Endothelial cell of umbilical vein (primary cell): ENCODE measurements at regions not wholly inside any gene's neighbourhood (a gene's known extent, or its start where the extent isn't known, plus 50 kb on each side); places are given as distances from the start of the nearest gene placed in this dataset.

Experiments
- BruUV-seq: library from RNA; stranded (reverse); fragments of 400-500 nt; replicated peaks from 2 replicates; lab custom pipeline; 2021; lab: Mats Ljungman, UMichigan
- CTCF ChIA-PET: fragments of 300-600, 350-600 bp; sonication (Branson Sonifier 250); formaldehyde crosslinking; loops from one replicate; lab custom pipeline; 2021; ENCODE audit warnings: antibody characterized with exemption, inconsistent platforms; lab: Charles Lee
- POLR2A ChIA-PET: fragments of 300-600, 350-600 bp; sonication (Branson Sonifier 250); formaldehyde crosslinking; loops from one replicate; lab custom pipeline; 2021; ENCODE audit warnings: antibody characterized with exemption, inconsistent platforms; lab: Charles Lee
- DNase-seq: peaks from one replicate; pipeline ENCODE4 v3.0.0-alpha.2; 2011; ENCODE audit warnings: low read depth, low spot score
- FAIRE-seq: peaks from 2 replicates; lab custom pipeline; 2011; peaks lifted over from hg19 to GRCh38; lab: Jason Lieb, UNC
- H2AFZ ChIP-seq: 2 replicates; pipeline ENCODE4 v1.6.0; 2012; ENCODE audit warnings: low read depth, low read length, control low read depth, inconsistent platforms
- H3K27ac ChIP-seq: 2 replicates; pipeline ENCODE4 v1.5.1; 2011; ENCODE audit warnings: low read depth, mild to moderate bottlenecking, control low read depth, low read length, moderate library complexity; ENCODE audit not compliant: insufficient read depth
- H3K27me3 ChIP-seq, 2 experiments: 2 replicates each; pipeline versions ENCODE4 v1.6.0 to v1.6.1; 2011; ENCODE audit warnings: low read length in 2 of 2, mixed read lengths in 1 of 2; ENCODE audit not compliant: control insufficient read depth in 2 of 2, insufficient read depth in 2 of 2
- H3K36me3 ChIP-seq, 2 experiments: 2 replicates in 1 of 2; 3 replicates in 1 of 2; pipeline ENCODE4 v1.5.1; 2011; ENCODE audit warnings: low read length in 2 of 2, mild to moderate bottlenecking in 1 of 2, moderate library complexity in 1 of 2; ENCODE audit not compliant: control insufficient read depth in 2 of 2, insufficient read depth in 2 of 2; ENCODE audit errors: extremely low read depth in 1 of 2
- H3K4me1 ChIP-seq: 3 replicates; pipeline ENCODE4 v1.5.1; 2011; ENCODE audit warnings: mild to moderate bottlenecking, low read length; ENCODE audit not compliant: control insufficient read depth, insufficient read depth; ENCODE audit errors: extremely low read depth
- H3K4me2 ChIP-seq: 2 replicates; pipeline ENCODE4 v1.6.1; 2011; ENCODE audit warnings: low read length, control low read depth, mixed read lengths; ENCODE audit not compliant: insufficient read depth
- H3K4me3 ChIP-seq, 3 experiments: fragments of 200-600 bp in 1 of 3; sonication (generic), shearing (Covaris generic) in 1 of 3; replicated peaks in 1 of 3; 2 replicates each; pipeline ENCODE4 v1.5.1; 2011 to 2016; ENCODE audit warnings: control low read depth in 3 of 3, low read length in 3 of 3, mild to moderate bottlenecking in 2 of 3, inconsistent platforms in 1 of 3, low read depth in 1 of 3, moderate library complexity in 1 of 3; ENCODE audit not compliant: insufficient read depth in 1 of 3
- H3K79me2 ChIP-seq: 2 replicates; pipeline ENCODE4 v1.6.0; 2012; ENCODE audit warnings: low read length, inconsistent platforms; ENCODE audit not compliant: control insufficient read depth, insufficient read depth
- H3K9ac ChIP-seq: replicated peaks from 2 replicates; pipeline ENCODE3; 2011; ENCODE audit warnings: low read length, control low read depth; ENCODE audit not compliant: insufficient read depth; ENCODE audit errors: extremely low read depth
- H3K9me1 ChIP-seq: replicated peaks from 3 replicates; pipeline ENCODE4 v1.6.0; 2011; ENCODE audit warnings: mild to moderate bottlenecking, low read length; ENCODE audit not compliant: control insufficient read depth, insufficient read depth; ENCODE audit errors: extremely low read depth
- H3K9me3 ChIP-seq: replicated peaks from 2 replicates; pipeline ENCODE4 v1.5.1; 2012; ENCODE audit warnings: low read length, inconsistent platforms; ENCODE audit not compliant: control insufficient read depth, insufficient read depth
- H4K20me1 ChIP-seq: replicated peaks from 2 replicates; pipeline ENCODE3; 2011; ENCODE audit warnings: mild to moderate bottlenecking, low read length; ENCODE audit not compliant: control insufficient read depth, insufficient read depth; ENCODE audit errors: extremely low read depth
- EZH2 ChIP-seq: IDR thresholded peaks from 2 replicates; pipeline ENCODE4 v1.6.1; 2012; ENCODE audit warnings: borderline replicate concordance, low read depth, mild to moderate bottlenecking, moderate library complexity, low read length, inconsistent platforms; ENCODE audit not compliant: severe bottlenecking
- FOS ChIP-seq: IDR thresholded peaks from 2 replicates; pipeline ENCODE4 v1.6.1; 2011; ENCODE audit warnings: mild to moderate bottlenecking, low read length, moderate library complexity, borderline replicate concordance; ENCODE audit not compliant: insufficient read depth
- GATA2 ChIP-seq: IDR thresholded peaks from 2 replicates; pipeline ENCODE4 v1.7.0; 2011; ENCODE audit warnings: low read depth, mild to moderate bottlenecking, moderate library complexity, mixed read lengths, low read length; ENCODE audit not compliant: insufficient read length, insufficient read depth
- JUN ChIP-seq: IDR thresholded peaks from 2 replicates; pipeline ENCODE4 v1.6.1; 2011; ENCODE audit warnings: borderline replicate concordance, low read depth; ENCODE audit not compliant: insufficient read length, insufficient read depth
- MYC ChIP-seq: IDR thresholded peaks from one replicate; pipeline ENCODE4 v1.6.1; 2011; ENCODE audit warnings: mild to moderate bottlenecking, low read depth, low read length
- POLR2A ChIP-seq: IDR thresholded peaks from 2 replicates; pipeline ENCODE4 v1.6.1; 2012; ENCODE audit warnings: low read depth, mild to moderate bottlenecking, control low read depth, low read length
- POLR2AphosphoS5 ChIP-seq: IDR thresholded peaks from 2 replicates; pipeline ENCODE4 v1.6.1; 2012; ENCODE audit warnings: low read depth, mild to moderate bottlenecking, control low read depth, low read length, moderate library complexity; ENCODE audit not compliant: insufficient read depth
- dilution Hi-C: fragments of 300-500 bp; cut with MboI; formaldehyde crosslinking; loops from one replicate; pipeline ENCODE4 v1.15.0; 2019; ENCODE audit warnings: low sequenced_read_pairs; ENCODE audit not compliant: extremely low pct_ligation_motif_present
- intact Hi-C: fragments of 100-400 bp; cut with micrococcal nuclease; formaldehyde crosslinking; loops from one replicate; pipeline ENCODE4 v1.10.0; 2022
- TF ChIP-seq, protein P1 (sequence below), 2 donors: IDR thresholded peaks; 1 replicate in 1 of 2; 2 replicates in 1 of 2; pipeline ENCODE4 v1.5.1; 2011; ENCODE audit warnings: low read length in 2 of 2, mild to moderate bottlenecking in 2 of 2, moderate library complexity in 2 of 2, control low read depth in 1 of 2, inconsistent platforms in 1 of 2, low read depth in 1 of 2; ENCODE audit not compliant: insufficient read depth in 1 of 2; ENCODE audit errors: extremely low read depth in 1 of 2
- TF ChIP-seq, protein P2 (sequence below): IDR thresholded peaks from 2 replicates; pipeline ENCODE4 v1.6.1; 2011; ENCODE audit not compliant: insufficient read depth, insufficient read length

GRCh38 chr16:66260522-66261254, 105.8 kb upstream of the CDH5 start:
- Histone ChIP-seq H3K27me3 (no peaks in the 10 kb centered on the region), H3K9me1 (no peaks in the 10 kb centered on the region), H3K4me1 (no peaks in the 10 kb centered on the region), H2AFZ (no peak overlapping the region), H3K4me2 (no peak overlapping the region), H3K4me3 (no peak overlapping the region), H3K9ac (no peak overlapping the region), H3K27ac (no peak overlapping the region), H3K79me2 (no peaks in the 10 kb centered on the region), H3K36me3 (no peaks in the 10 kb centered on the region), H4K20me1 (no peaks in the 10 kb centered on the region), H3K9me3 (no peaks in the 10 kb centered on the region)
- FAIRE-seq (no peak), DNase-seq (no peak)
- dilution Hi-C loops = no loop called here
- intact Hi-C loops = no loop called here
- ChIA-PET CTCF (interaction anchor here (1.2 to 2.6 kb wide), 3 partner anchors 10 to 17 kb away, joined by 3 to 8 read pairs (median 3); no protein-coding TSS in a partner anchor), POLR2A (no interaction called here)
- TF ChIP-seq EZH2 (no peak), MYC (no peak), JUN (no peak), POLR2A (no peak), POLR2AphosphoS5 (no peak), GATA2 (no peak), FOS (no peak)
- TF ChIP-seq, protein P1, sequence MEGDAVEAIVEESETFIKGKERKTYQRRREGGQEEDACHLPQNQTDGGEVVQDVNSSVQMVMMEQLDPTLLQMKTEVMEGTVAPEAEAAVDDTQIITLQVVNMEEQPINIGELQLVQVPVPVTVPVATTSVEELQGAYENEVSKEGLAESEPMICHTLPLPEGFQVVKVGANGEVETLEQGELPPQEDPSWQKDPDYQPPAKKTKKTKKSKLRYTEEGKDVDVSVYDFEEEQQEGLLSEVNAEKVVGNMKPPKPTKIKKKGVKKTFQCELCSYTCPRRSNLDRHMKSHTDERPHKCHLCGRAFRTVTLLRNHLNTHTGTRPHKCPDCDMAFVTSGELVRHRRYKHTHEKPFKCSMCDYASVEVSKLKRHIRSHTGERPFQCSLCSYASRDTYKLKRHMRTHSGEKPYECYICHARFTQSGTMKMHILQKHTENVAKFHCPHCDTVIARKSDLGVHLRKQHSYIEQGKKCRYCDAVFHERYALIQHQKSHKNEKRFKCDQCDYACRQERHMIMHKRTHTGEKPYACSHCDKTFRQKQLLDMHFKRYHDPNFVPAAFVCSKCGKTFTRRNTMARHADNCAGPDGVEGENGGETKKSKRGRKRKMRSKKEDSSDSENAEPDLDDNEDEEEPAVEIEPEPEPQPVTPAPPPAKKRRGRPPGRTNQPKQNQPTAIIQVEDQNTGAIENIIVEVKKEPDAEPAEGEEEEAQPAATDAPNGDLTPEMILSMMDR (IDR thresholded peaks at IDR 0.05; ENCODE audit: extremely low read depth in 1 of 2, insufficient read depth in 1 of 2, low read depth in 1 of 2, low read length in 2 of 2) = no peak
- TF ChIP-seq, protein P2, sequence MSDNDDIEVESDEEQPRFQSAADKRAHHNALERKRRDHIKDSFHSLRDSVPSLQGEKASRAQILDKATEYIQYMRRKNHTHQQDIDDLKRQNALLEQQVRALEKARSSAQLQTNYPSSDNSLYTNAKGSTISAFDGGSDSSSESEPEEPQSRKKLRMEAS = no peak
- no TSS peak for BruUV-seq
